ENCODE measurements at regions not wholly inside any gene's neighbourhood (a gene's known extent, or its start where the extent isn't known, plus 50 kb on each side); places are given as distances from the start of the nearest gene placed in this dataset.

- TF ChIP-seq EP300 (IDR thresholded peaks at IDR 0.05) (peak; percentile 41), POLR2A (IDR thresholded peaks at IDR 0.05) (peak in 2 of 4 donors; percentile 15 to 64), POLR2AphosphoS5 (IDR thresholded peaks at IDR 0.05) (peak; percentile 56 to 94 (median 88)), CTCF (IDR thresholded peaks at IDR 0.05) (peak in 6 of 7 experiments; percentile 74 to 100 (median 100))
- 1 to 6% (median 2%) methylated on average over 15 to 59 of the region's 59 CpGs for WGBS, 5 donors
Observed at GRCh38 chr1:207963427-207964194, 52.7 kb upstream of the CD34 start.

GRCh38 chr1:207962716-207963426 lies 51.9 kb upstream of the CD34 start:
- Histone ChIP-seq H3K4me3 (peak overlapping the region; percentile 47 to 62 (median 55)), H3K9me3 (no peaks in the 10 kb centered on the region), H3K27ac (peak overlapping the region; percentile 93 to 98 (median 97)), H3K36me3 (no peaks in the 10 kb centered on the region), H3K4me1 (peaks cover 36 to 73% (median 62%) of the 10 kb centered on the region in 4 donors), H3K27me3 (peaks cover 0 to 14% (median 0%) of the 10 kb centered on the region in 3 donors)
- peak; percentile 76 for DNase-seq
- WGBS, 5 donors = 9 to 20% (median 11%) methylated on average over 24 to 32 of the region's 32 CpGs
- intact Hi-C loops (cut with DNase I; ENCODE audit: low total_unique reads) = no loop called here
- TF ChIP-seq CTCF (IDR thresholded peaks at IDR 0.05) (no peak), POLR2AphosphoS5 (IDR thresholded peaks at IDR 0.05) (peak in 2 of 3 donors; percentile 25 to 64)

More at GRCh38 chr1:207963427-207964194, 52.7 kb upstream of the CD34 start:
- H3K4me3 ChIP-seq = peak overlapping the region; percentile 47 to 62 (median 55)
- no peaks in the 10 kb centered on the region for H3K9me3 ChIP-seq
- intact Hi-C loops (cut with DNase I; ENCODE audit: low total_unique reads) = no loop called here
- peak overlapping the region; percentile 93 to 98 (median 97) for H3K27ac ChIP-seq
- DNase-seq = peak; percentile 97
- H3K36me3 ChIP-seq = no peaks in the 10 kb centered on the region
- H3K4me1 ChIP-seq = peaks cover 31 to 66% (median 58%) of the 10 kb centered on the region in 4 donors
- H3K27me3 ChIP-seq = peaks cover 0 to 10% (median 0%) of the 10 kb centered on the region in 3 donors

Data from stomach (tissue), 8 donors.